ENCODE measurements at regions not wholly inside any gene's neighbourhood (a gene's known extent, or its start where the extent isn't known, plus 50 kb on each side); places are given as distances from the start of the nearest gene placed in this dataset.

GRCh38 chr14:49982082-49982481 is 89.2 kb downstream of the ARF6 start:
- no peaks in the 10 kb centered on the region for H3K27me3 ChIP-seq
- no peak for TF ChIP-seq CTCF (IDR thresholded peaks at IDR 0.05; ENCODE audit: low read depth, low read length)
- DNase-seq (ENCODE audit: low read depth in 1 of 2, low spot score in 1 of 2), result peak in 1 of 2 donors; percentile 39
- no peaks in the 10 kb centered on the region for H3K4me1 ChIP-seq (ENCODE audit: low read depth)
- H3K9me3 ChIP-seq (ENCODE audit: low read depth), result no peaks in the 10 kb centered on the region
- no peak overlapping the region for H3K4me3 ChIP-seq
- no peaks in the 10 kb centered on the region for H3K36me3 ChIP-seq
- H3K27ac ChIP-seq, result no peak overlapping the region

GRCh38 chr14:49982501-49982951 is 89.6 kb downstream of the ARF6 start:
- Histone ChIP-seq H3K27ac (no peak overlapping the region), H3K9me3 (ENCODE audit: low read depth) (no peaks in the 10 kb centered on the region), H3K4me1 (ENCODE audit: low read depth) (no peaks in the 10 kb centered on the region), H3K36me3 (no peaks in the 10 kb centered on the region), H3K27me3 (no peaks in the 10 kb centered on the region), H3K4me3 (no peak overlapping the region)
- peak in 1 of 2 donors; percentile 92 for DNase-seq (ENCODE audit: low read depth in 1 of 2, low spot score in 1 of 2)
- no peak for TF ChIP-seq CTCF (IDR thresholded peaks at IDR 0.05; ENCODE audit: low read depth, low read length)

DNA sequence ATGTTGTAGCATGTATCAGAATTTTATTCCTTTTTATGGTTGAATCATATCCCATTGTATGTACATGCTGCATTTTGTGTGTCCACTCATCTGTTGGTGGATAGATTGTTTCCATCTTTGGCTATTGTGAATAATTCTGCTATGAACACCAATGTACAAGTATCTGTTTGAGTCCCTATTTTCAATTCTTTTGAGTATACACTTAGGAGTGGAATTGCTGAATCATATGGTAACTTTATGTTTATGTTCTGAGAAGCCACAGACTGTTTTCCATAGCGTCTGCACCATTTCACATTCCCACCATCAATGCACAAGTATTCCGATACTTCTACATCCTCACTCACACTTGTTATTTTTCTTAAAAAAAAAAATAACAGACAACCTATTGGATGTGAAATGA is 91.5 kb downstream of the ARF6 start:
- Histone ChIP-seq H3K27me3 (no peaks in the 10 kb centered on the region), H3K9me3 (ENCODE audit: low read depth) (no peaks in the 10 kb centered on the region), H3K36me3 (no peaks in the 10 kb centered on the region), H3K4me1 (ENCODE audit: low read depth) (no peaks in the 10 kb centered on the region), H3K4me3 (no peak overlapping the region), H3K27ac (no peak overlapping the region)
- no peak for DNase-seq (ENCODE audit: low read depth in 1 of 2, low spot score in 1 of 2)
- no peak for TF ChIP-seq CTCF (IDR thresholded peaks at IDR 0.05; ENCODE audit: low read depth, low read length)

GRCh38 chr14:49986343-49987014 is 93.6 kb downstream of the ARF6 start:
- H3K27me3 ChIP-seq, result no peaks in the 10 kb centered on the region
- H3K36me3 ChIP-seq, result no peaks in the 10 kb centered on the region
- no peaks in the 10 kb centered on the region for H3K4me1 ChIP-seq (ENCODE audit: low read depth)
- H3K9me3 ChIP-seq (ENCODE audit: low read depth), result no peaks in the 10 kb centered on the region
- no peak overlapping the region for H3K27ac ChIP-seq
- no peak overlapping the region for H3K4me3 ChIP-seq
- peak in 1 of 2 donors; percentile 70 for DNase-seq (ENCODE audit: low read depth in 1 of 2, low spot score in 1 of 2)
- TF ChIP-seq CTCF (IDR thresholded peaks at IDR 0.05; ENCODE audit: low read depth, low read length), result no peak

DNA sequence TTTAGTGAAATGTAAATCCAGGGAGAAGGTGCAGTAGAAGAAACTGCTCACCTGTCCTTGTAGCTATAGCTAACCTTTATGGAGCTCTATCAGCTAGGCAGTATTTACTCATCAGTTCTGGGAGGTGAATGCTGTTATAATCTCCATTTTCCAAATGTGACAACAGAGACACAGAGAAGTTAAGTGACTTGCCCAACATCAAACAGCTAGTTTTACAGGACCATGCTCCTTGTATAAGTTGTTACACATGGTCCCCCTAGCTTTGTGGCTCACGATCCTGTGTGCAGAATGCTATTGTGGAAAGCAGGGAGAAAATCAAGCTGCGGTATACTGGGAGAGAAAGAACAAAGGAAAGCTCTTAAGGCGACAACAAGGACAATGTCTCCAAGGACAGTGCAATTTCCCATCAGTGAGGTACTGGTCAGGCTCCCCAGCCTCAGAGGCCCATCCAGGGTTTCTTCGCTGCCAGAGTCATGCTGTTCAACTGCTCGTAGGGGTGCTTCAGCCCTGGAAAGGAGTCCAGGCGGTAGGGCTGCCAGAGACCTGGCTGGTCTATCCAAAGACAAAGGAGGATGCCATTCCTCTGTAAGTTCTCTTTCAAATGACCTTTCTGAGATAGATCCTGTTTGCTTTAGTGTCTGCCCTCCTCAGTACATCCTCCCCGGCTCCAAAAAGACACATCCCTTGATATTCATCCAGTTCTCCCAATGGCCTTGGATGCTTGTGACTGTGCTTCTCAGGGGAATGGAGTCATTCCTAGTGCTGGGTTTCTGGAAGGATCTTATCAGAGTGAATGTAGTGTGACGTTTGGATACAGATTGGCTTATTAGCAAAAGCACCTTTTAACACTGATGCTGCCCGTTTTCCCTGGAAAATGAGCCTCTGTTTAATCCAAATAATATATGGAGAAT is 95.5 kb downstream of the ARF6 start:
- Histone ChIP-seq H3K4me3 (no peak overlapping the region), H3K9me3 (ENCODE audit: low read depth) (no peaks in the 10 kb centered on the region), H3K4me1 (ENCODE audit: low read depth) (no peaks in the 10 kb centered on the region), H3K27ac (no peak overlapping the region), H3K27me3 (no peaks in the 10 kb centered on the region), H3K36me3 (no peaks in the 10 kb centered on the region)
- no peak for DNase-seq (ENCODE audit: low read depth in 1 of 2, low spot score in 1 of 2)
- no peak for TF ChIP-seq CTCF (IDR thresholded peaks at IDR 0.05; ENCODE audit: low read depth, low read length)
